K562 (cell line): ENCODE measurements at regions not wholly inside any gene's neighbourhood (a gene's known extent, or its start where the extent isn't known, plus 50 kb on each side); places are given as distances from the start of the nearest gene placed in this dataset.

Experiments used
- ATAC-seq: fragments of 200-7000 bp; cut with Tn5 transposase; 3 replicates; pipeline ENCODE4 v1.9.1; 2020; ENCODE audit warnings: moderate library complexity
- BruUV-seq: library from RNA; stranded (reverse); fragments of 400-500 nt; replicated peaks from 2 replicates; lab custom pipeline; 2021; lab: Mats Ljungman, UMichigan
- CTCF ChIA-PET: fragments of 300-600 bp; formaldehyde crosslinking; extraction: SDS; loops from one replicate; lab custom pipeline; 2021; ENCODE audit warnings: low intra/inter-chr PET ratio; lab: Yijun Ruan, JAX
- POLR2A ChIA-PET: fragments of 300-600, 350-650 bp; sonication (Branson Sonifier 250); formaldehyde crosslinking; extraction: SDS; loops from one replicate; lab custom pipeline; 2021; ENCODE audit warnings: antibody characterized with exemption, inconsistent platforms; lab: Yijun Ruan, JAX
- DNase-seq, 4 experiments: peaks; one replicate each; pipeline versions ENCODE4 v3.0.0 to v3.0.0-alpha.2; 2011 to 2018; ENCODE audit warnings: low spot score in 3 of 4, mixed read lengths in 3 of 4; ENCODE audit errors: extremely low read depth in 1 of 4
- FAIRE-seq: peaks from 2 replicates; lab custom pipeline; 2011; peaks lifted over from hg19 to GRCh38; lab: Jason Lieb, UNC
- H2AFZ ChIP-seq: 2 replicates; pipeline ENCODE4 v1.6.0; 2011; ENCODE audit warnings: low read depth, low read length, control low read depth, inconsistent platforms
- H3K27ac ChIP-seq: fragments of 200-600 bp; 3 replicates; pipeline ENCODE4 v1.8.0; 2011; ENCODE audit warnings: low read depth, mild to moderate bottlenecking, control low read depth, inconsistent platforms, low read length, moderate library complexity, mixed read lengths; ENCODE audit errors: extremely low read depth
- H3K27me3 ChIP-seq, 2 experiments: fragments of 300-600 bp in 1 of 2; 2 replicates in 1 of 2; 3 replicates in 1 of 2; pipeline versions ENCODE4 v1.6.0 to v1.8.0; 2011; ENCODE audit warnings: inconsistent platforms in 2 of 2, low read length in 2 of 2, mild to moderate bottlenecking in 1 of 2, mixed read lengths in 1 of 2, moderate library complexity in 1 of 2; ENCODE audit not compliant: control insufficient read depth in 2 of 2, insufficient read depth in 2 of 2
- H3K36me3 ChIP-seq: fragments of 300-600 bp; 3 replicates; pipeline ENCODE4 v1.8.0; 2011; ENCODE audit warnings: mild to moderate bottlenecking, low read length, inconsistent platforms; ENCODE audit not compliant: control insufficient read depth, insufficient read depth
- H3K4me1 ChIP-seq, 2 experiments: fragments of 200-600 bp in 1 of 2; replicated peaks in 1 of 2; 2 replicates in 1 of 2; 3 replicates in 1 of 2; pipeline versions ENCODE4 v1.5.1 to v1.8.0; 2011; ENCODE audit warnings: inconsistent platforms in 2 of 2, low read length in 2 of 2, mild to moderate bottlenecking in 1 of 2, mixed read lengths in 1 of 2, moderate library complexity in 1 of 2; ENCODE audit not compliant: control insufficient read depth in 2 of 2, insufficient read depth in 2 of 2
- H3K4me2 ChIP-seq: 2 replicates; pipeline ENCODE4 v1.6.1; 2011; ENCODE audit warnings: low read length, control low read depth, inconsistent platforms, mixed read lengths; ENCODE audit not compliant: insufficient read depth
- H3K4me3 ChIP-seq: fragments of 200-600 bp; sonication (generic), shearing (Covaris generic); 2 replicates; pipeline ENCODE4 v1.5.1; 2016; ENCODE audit warnings: control low read depth, inconsistent platforms
- H3K79me2 ChIP-seq: fragments of 200-600 bp; 3 replicates; pipeline ENCODE4 v1.8.0; 2011; ENCODE audit warnings: low read length, inconsistent platforms; ENCODE audit not compliant: control insufficient read depth, insufficient read depth
- H3K9ac ChIP-seq, 2 experiments: 2 replicates each; pipeline versions ENCODE4 v1.6.0 to v1.6.1; 2011; ENCODE audit warnings: low read depth in 2 of 2, low read length in 2 of 2, control low read depth in 1 of 2, inconsistent platforms in 1 of 2, mild to moderate bottlenecking in 1 of 2, mixed read lengths in 1 of 2; ENCODE audit not compliant: insufficient read depth in 1 of 2
- H3K9me1 ChIP-seq: one replicate; pipeline ENCODE4 v1.6.0; 2011; ENCODE audit warnings: inconsistent platforms, mild to moderate bottlenecking, low read length, moderate library complexity; ENCODE audit not compliant: control insufficient read depth, insufficient read depth
- H3K9me3 ChIP-seq: replicated peaks from 2 replicates; pipeline ENCODE4 v1.5.1; 2011; ENCODE audit warnings: low read depth, low read length, inconsistent platforms; ENCODE audit not compliant: control insufficient read depth, insufficient read depth
- H4K20me1 ChIP-seq: replicated peaks from 2 replicates; pipeline ENCODE4 v1.6.1; 2011; ENCODE audit warnings: low read length, inconsistent platforms, mixed read lengths; ENCODE audit not compliant: control insufficient read depth, insufficient read depth
- ATF1 ChIP-seq, 2 experiments: fragments of 450-650 bp in 1 of 2; IDR thresholded peaks; 2 replicates each; pipeline ENCODE4 v1.6.1; 2016; ENCODE audit warnings: missing compliant biosample characterization in 1 of 2, missing genetic modification characterization in 1 of 2
- ATF7 ChIP-seq: fragments of 450-650 bp; IDR thresholded peaks from 2 replicates; pipeline ENCODE4 v1.7.1; 2014; ENCODE audit warnings: mild to moderate bottlenecking, moderate library complexity
- CBFA2T3 ChIP-seq: fragments of 450-650 bp; IDR thresholded peaks from 2 replicates; pipeline ENCODE4 v1.6.1; 2017
- CBX2 ChIP-seq: fragments of 200-600 bp; sonication (generic); IDR thresholded peaks from one replicate; pipeline ENCODE4 v1.6.1; 2012; ENCODE audit warnings: mild to moderate bottlenecking, low read length, inconsistent platforms; ENCODE audit not compliant: insufficient read depth, poor library complexity, severe bottlenecking
- CREB1 ChIP-seq, 2 experiments: sonication (generic) in 1 of 2; formaldehyde crosslinking in 1 of 2; IDR thresholded peaks; 2 replicates each; pipeline versions ENCODE4 v1.6.1 to v1.8.0; 2012 to 2022; ENCODE audit warnings: inconsistent platforms in 1 of 2, mild to moderate bottlenecking in 1 of 2, missing genetic modification reagents in 1 of 2, moderate library complexity in 1 of 2
- ETS1 ChIP-seq: conservative IDR thresholded peaks from 2 replicates; pipeline ENCODE4 v1.6.1; 2011; ENCODE audit warnings: low read depth, mild to moderate bottlenecking, low read length; ENCODE audit not compliant: control insufficient read depth
- MEF2D ChIP-seq: conservative IDR thresholded peaks from 2 replicates; pipeline ENCODE4 v1.6.1; 2016; ENCODE audit warnings: low read depth, missing genetic modification characterization, missing compliant biosample characterization
- NR2C2 ChIP-seq, 2 experiments: fragments of 200-800 bp in 1 of 2; sonication (Bioruptor generic) in 1 of 2; sonication (generic) in 1 of 2; formaldehyde crosslinking in 1 of 2; IDR thresholded peaks; 2 replicates each; pipeline versions ENCODE4 v1.6.1 to v1.8.0; 2016 to 2022; ENCODE audit warnings: mild to moderate bottlenecking in 1 of 2, missing compliant biosample characterization in 1 of 2, missing genetic modification characterization in 1 of 2, missing genetic modification reagents in 1 of 2
- NR4A1 ChIP-seq, 2 experiments: fragments of 250-450 bp in 1 of 2; fragments of 450-650 bp in 1 of 2; sonication (Bioruptor Pico) in 1 of 2; IDR thresholded peaks; 2 replicates each; pipeline versions ENCODE4 v1.4.0 to v1.6.1; 2016 to 2020; ENCODE audit warnings: mild to moderate bottlenecking in 2 of 2, missing compliant biosample characterization in 1 of 2, missing genetic modification characterization in 1 of 2, moderate library complexity in 1 of 2
- POLR2H ChIP-seq: IDR thresholded peaks from 2 replicates; pipeline ENCODE4 v1.6.1; 2016; ENCODE audit warnings: missing genetic modification characterization, low read depth, mild to moderate bottlenecking, control low read depth, missing compliant biosample characterization, moderate library complexity
- RBBP5 ChIP-seq: fragments of 200-600 bp; sonication (generic); IDR thresholded peaks from 2 replicates; pipeline ENCODE4 v1.6.1; 2012; ENCODE audit warnings: borderline replicate concordance, mild to moderate bottlenecking, low read length, control low read depth, inconsistent platforms; ENCODE audit not compliant: insufficient read depth, poor library complexity, severe bottlenecking
- RCOR1 ChIP-seq, 2 experiments: IDR thresholded peaks; 2 replicates each; pipeline ENCODE4 v1.6.1; 2012; ENCODE audit warnings: low read depth in 2 of 2, low read length in 2 of 2, borderline replicate concordance in 1 of 2, improper control_type of control experiment in 1 of 2
- THRA ChIP-seq: fragments of 450-650 bp; IDR thresholded peaks from 2 replicates; pipeline ENCODE4 v1.6.1; 2017; ENCODE audit warnings: mild to moderate bottlenecking, moderate library complexity
- TRIM28 ChIP-seq: fragments of 450-650 bp; IDR thresholded peaks from 2 replicates; pipeline ENCODE4 v1.6.1; 2017
- USF2 ChIP-seq: sonication (generic); formaldehyde crosslinking; IDR thresholded peaks from 2 replicates; pipeline ENCODE4 v1.5.0; 2020; ENCODE audit warnings: missing genetic modification reagents
- ZC3H4 ChIP-seq: sonication (generic); formaldehyde crosslinking; IDR thresholded peaks from 2 replicates; pipeline ENCODE4 v1.9.0; 2021; ENCODE audit warnings: missing genetic modification reagents, borderline replicate concordance
- ZFP36 ChIP-seq: fragments of 150-350 bp; IDR thresholded peaks from 2 replicates; pipeline ENCODE4 v1.6.1; 2018; ENCODE audit warnings: low read length, low read depth; ENCODE audit not compliant: partially characterized antibody
- ZNF184 ChIP-seq: sonication (generic); formaldehyde crosslinking; IDR thresholded peaks from 2 replicates; pipeline ENCODE4 v1.5.0; 2020; ENCODE audit warnings: missing genetic modification reagents
- ZNF23 ChIP-seq: fragments of 250-450 bp; sonication (Bioruptor Pico); IDR thresholded peaks from 2 replicates; pipeline ENCODE4 v1.4.0; 2020; ENCODE audit warnings: mild to moderate bottlenecking
- ZNF76 ChIP-seq: fragments of 250-450 bp; sonication (Bioruptor Pico); IDR thresholded peaks from 2 replicates; pipeline ENCODE4 v1.4.0; 2020; ENCODE audit warnings: mild to moderate bottlenecking, moderate library complexity, borderline replicate concordance
- WGBS: fragments of 100-300 bp; shearing (Covaris generic); methylation state at CpG from one replicate; pipeline ENCODE4 v1.1.6; 2016; ENCODE audit warnings: low coverage, mixed read lengths; ENCODE audit not compliant: insufficient coverage; ENCODE audit errors: missing lambda C conversion rate; 5-methylcytosine and 5-hydroxymethylcytosine counted together
- in situ Hi-C: fragments of 300-500 bp; cut with MboI; formaldehyde crosslinking; loops from 4 replicates; pipeline ENCODE4 v1.15.0; 2018; ENCODE audit warnings: inconsistent platforms, mixed read lengths
- intact Hi-C: fragments of 100-400 bp; cut with micrococcal nuclease; formaldehyde crosslinking; loops from 2 replicates; pipeline ENCODE4 v1.14.2; 2022

- ATAC-seq: no peak
- no peaks in the 10 kb centered on the region for H3K79me2 ChIP-seq
- no peak overlapping the region for H2AFZ ChIP-seq
- no peak overlapping the region for H3K9ac ChIP-seq
- ChIA-PET CTCF (no interaction called here), POLR2A (interaction anchor here (0.7 to 0.9 kb wide), 2 partner anchors 13 to 70 kb away, joined by 3 to 4 read pairs; no protein-coding TSS in a partner anchor)
- H3K4me3 ChIP-seq: no peak overlapping the region
- no peaks in the 10 kb centered on the region for H3K36me3 ChIP-seq
- no peak for FAIRE-seq
- intact Hi-C loops: no loop called here
- no peak for TF ChIP-seq ZNF76
- TF ChIP-seq CBX2: no peak
- TF ChIP-seq POLR2H (tag): no peak
- no peak for TF ChIP-seq ZFP36
- no peak for TF ChIP-seq NR4A1 (CRISPR knock-in tag; IDR thresholded peaks at IDR 0.05)
- TF ChIP-seq NR4A1 (tag; IDR thresholded peaks at IDR 0.05): no peak
- TF ChIP-seq ATF1 (CRISPR knock-in tag; IDR thresholded peaks at IDR 0.05): no peak
- no peak for TF ChIP-seq ATF1 (tag; IDR thresholded peaks at IDR 0.05)
- TF ChIP-seq RBBP5: no peak
- TF ChIP-seq ZC3H4 (CRISPR knock-in tag): no peak
- no peak for TF ChIP-seq CREB1 (IDR thresholded peaks at IDR 0.05)
- no peak for TF ChIP-seq CREB1 (CRISPR knock-in tag; IDR thresholded peaks at IDR 0.05)
- no peak for TF ChIP-seq TRIM28
- TF ChIP-seq USF2 (CRISPR knock-in tag): no peak
- TF ChIP-seq ZNF184: no peak
- TF ChIP-seq CBFA2T3: no peak
- TF ChIP-seq THRA: no peak
- TF ChIP-seq MEF2D (tag): no peak
- TF ChIP-seq RCOR1 (IDR thresholded peaks at IDR 0.05; ENCODE audit: borderline replicate concordance in 1 of 2, low read depth in 2 of 2, low read length in 2 of 2): no peak
- TF ChIP-seq ZNF23 (CRISPR knock-in tag): no peak
- TF ChIP-seq ETS1: no peak
- TF ChIP-seq ATF7: no peak
- no peak for TF ChIP-seq NR2C2 (CRISPR knock-in tag; IDR thresholded peaks at IDR 0.05)
- TF ChIP-seq NR2C2 (tag; IDR thresholded peaks at IDR 0.05): no peak
- no peaks in the 10 kb centered on the region for H3K9me3 ChIP-seq
- H3K27ac ChIP-seq: no peak overlapping the region
- H3K9me1 ChIP-seq: no peaks in the 10 kb centered on the region
- BruUV-seq: no TSS peak
- H3K4me2 ChIP-seq: no peak overlapping the region
- H4K20me1 ChIP-seq: peaks cover 12% of the 10 kb centered on the region; the same call in 1 of the 2 replicates
- in situ Hi-C loops: no loop called here
- WGBS: 0% methylated on average over 4 of the region's 4 CpGs
- no peaks in the 10 kb centered on the region for H3K4me1 ChIP-seq
- peaks cover 5 to 18% of the 10 kb centered on the region in 2 experiments; a peak in 4 of 5 replicates for H3K27me3 ChIP-seq
- DNase-seq: no peak
These were observed 249.9 kb upstream of the ZNF32 start for GRCh38 chr10:43898592-43898991.
